Fibroblast of lung (primary cell): ENCODE measurements at regions not wholly inside any gene's neighbourhood (a gene's known extent, or its start where the extent isn't known, plus 50 kb on each side); places are given as distances from the start of the nearest gene placed in this dataset.

Experiments used
- DNase-seq, 2 donors: peaks; one replicate each; pipeline versions ENCODE4 v3.0.0 to v3.0.0-alpha.2; 2010; ENCODE audit warnings: low read depth in 2 of 2
- H2AFZ ChIP-seq: 2 replicates; pipeline ENCODE4 v1.5.1; 2012; ENCODE audit warnings: low read length, control low read depth, inconsistent platforms
- H3K27ac ChIP-seq: 2 replicates; pipeline ENCODE4 v1.5.1; 2011; ENCODE audit warnings: low read length, control low read depth; ENCODE audit not compliant: insufficient read depth
- H3K27me3 ChIP-seq: 2 replicates; pipeline ENCODE4 v1.5.1; 2011; ENCODE audit warnings: mild to moderate bottlenecking, low read length; ENCODE audit not compliant: control insufficient read depth, insufficient read depth
- H3K36me3 ChIP-seq: 2 replicates; pipeline ENCODE4 v1.5.1; 2011; ENCODE audit warnings: low read length; ENCODE audit not compliant: control insufficient read depth, insufficient read depth
- H3K4me1 ChIP-seq: 2 replicates; pipeline ENCODE4 v1.5.1; 2011; ENCODE audit warnings: low read length; ENCODE audit not compliant: control insufficient read depth, insufficient read depth; ENCODE audit errors: extremely low read depth
- H3K4me2 ChIP-seq: 2 replicates; pipeline ENCODE4 v1.5.1; 2011; ENCODE audit warnings: low read length, control low read depth; ENCODE audit not compliant: insufficient read depth; ENCODE audit errors: extremely low read depth
- H3K4me3 ChIP-seq, 4 experiments: fragments of 200-600 bp in 1 of 4; sonication (generic) in 1 of 4; replicated peaks in 1 of 4; 2 replicates each; pipeline ENCODE4 v1.5.1; 2011 to 2016; ENCODE audit warnings: low read length in 4 of 4, low read depth in 3 of 4, mild to moderate bottlenecking in 3 of 4, control low read depth in 2 of 4, inconsistent platforms in 1 of 4, mixed read lengths in 1 of 4; ENCODE audit not compliant: insufficient read depth in 1 of 4; ENCODE audit errors: control extremely low read depth in 1 of 4
- H3K79me2 ChIP-seq: 2 replicates; pipeline ENCODE4 v1.5.1; 2012; ENCODE audit warnings: mild to moderate bottlenecking, low read length, inconsistent platforms; ENCODE audit not compliant: control insufficient read depth, insufficient read depth
- H3K9ac ChIP-seq: 2 replicates; pipeline ENCODE4 v1.5.1; 2011; ENCODE audit warnings: mild to moderate bottlenecking, low read length, control low read depth; ENCODE audit not compliant: insufficient read depth
- H3K9me3 ChIP-seq: 2 replicates; pipeline ENCODE4 v1.5.1; 2012; ENCODE audit warnings: low read depth, low read length; ENCODE audit not compliant: control insufficient read depth, insufficient read depth
- H4K20me1 ChIP-seq: 2 replicates; pipeline ENCODE4 v1.5.1; 2011; ENCODE audit warnings: low read length; ENCODE audit not compliant: control insufficient read depth, insufficient read depth; ENCODE audit errors: extremely low read depth
- CTCF ChIP-seq, 2 donors: IDR thresholded peaks in 1 of 2; conservative IDR thresholded peaks in 1 of 2; 1 replicate in 1 of 2; 2 replicates in 1 of 2; pipeline ENCODE4 v1.5.1; 2011 to 2012; ENCODE audit warnings: low read length in 2 of 2, control low read depth in 1 of 2, inconsistent platforms in 1 of 2, low read depth in 1 of 2, mild to moderate bottlenecking in 1 of 2
- EZH2 ChIP-seq: IDR thresholded peaks from 2 replicates; pipeline ENCODE4 v1.5.1; 2012; ENCODE audit warnings: low read length, control low read depth, mild to moderate bottlenecking; ENCODE audit errors: missing control alignments

DNA sequence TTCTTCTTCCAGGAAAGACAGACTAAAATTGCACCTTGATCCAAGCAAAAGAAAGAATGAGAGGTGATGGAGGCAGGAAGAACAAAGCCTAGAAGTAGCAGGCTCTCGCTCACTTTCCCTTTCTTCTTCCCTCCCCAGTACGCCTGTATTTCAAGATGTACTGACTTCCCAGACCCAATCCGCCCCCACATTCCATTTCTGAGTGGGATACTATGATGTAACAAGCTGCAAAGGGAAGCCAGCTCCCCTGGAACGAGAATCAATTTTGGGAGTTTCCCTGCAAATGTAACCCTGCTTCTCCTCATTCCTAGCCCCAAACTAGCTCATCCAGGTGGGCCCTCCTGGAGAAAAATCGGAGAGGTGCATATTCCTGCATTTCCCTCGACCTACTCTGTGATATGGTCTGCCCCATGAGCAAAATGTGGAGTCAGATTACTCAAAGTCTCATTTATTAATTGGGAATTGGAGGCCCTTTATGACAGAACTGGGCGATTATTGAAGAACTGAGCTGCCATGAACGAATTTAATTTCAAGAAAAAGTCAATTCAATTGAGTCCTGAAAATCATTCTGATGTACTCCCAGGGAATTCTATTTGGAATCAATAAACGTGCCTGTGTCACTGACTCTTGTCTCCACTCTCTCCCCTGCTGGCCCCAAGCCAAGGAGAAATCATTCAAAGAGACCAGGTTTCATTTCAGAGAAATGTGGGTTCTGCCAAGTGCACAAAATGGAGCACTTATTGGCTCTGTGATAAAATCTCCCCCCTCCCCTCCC, 398.9 kb downstream of the SHISA9 start:
- TF ChIP-seq EZH2 (no peak), CTCF (conservative IDR thresholded peaks at IDR 0.05 in 1 of 2, IDR thresholded peaks at IDR 0.05 in 1 of 2; ENCODE audit: low read depth in 1 of 2, low read length in 2 of 2) (no peak)
- Histone ChIP-seq H3K9ac (no peak overlapping the region), H3K36me3 (no peaks in the 10 kb centered on the region)

GRCh38 chr16:13305019-13305755, 403.8 kb downstream of the SHISA9 start:
- TF ChIP-seq CTCF (conservative IDR thresholded peaks at IDR 0.05 in 1 of 2, IDR thresholded peaks at IDR 0.05 in 1 of 2; ENCODE audit: low read depth in 1 of 2, low read length in 2 of 2) (no peak), EZH2 (no peak)

More for the DNA sequence above, 398.9 kb downstream of the SHISA9 start:
- H4K20me1 ChIP-seq = no peaks in the 10 kb centered on the region
- DNase-seq = no peak
- H3K4me1 ChIP-seq = no peaks in the 10 kb centered on the region
- no peaks in the 10 kb centered on the region for H3K79me2 ChIP-seq
- no peaks in the 10 kb centered on the region for H3K9me3 ChIP-seq
- H3K4me3 ChIP-seq = no peak overlapping the region
- no peak overlapping the region for H3K27ac ChIP-seq
- no peak overlapping the region for H3K4me2 ChIP-seq
- H2AFZ ChIP-seq = no peak overlapping the region
- no peaks in the 10 kb centered on the region for H3K27me3 ChIP-seq

GRCh38 chr16:13306161-13306995, 405.0 kb downstream of the SHISA9 start:
- no peak overlapping the region for H3K27ac ChIP-seq

More at GRCh38 chr16:13305019-13305755, 403.8 kb downstream of the SHISA9 start:
- H3K27ac ChIP-seq = no peak overlapping the region
- no peaks in the 10 kb centered on the region for H3K79me2 ChIP-seq
- no peak overlapping the region for H3K4me2 ChIP-seq
- no peaks in the 10 kb centered on the region for H4K20me1 ChIP-seq
- DNase-seq = peak in 1 of 2 donors; percentile 6
- no peaks in the 10 kb centered on the region for H3K36me3 ChIP-seq
- no peaks in the 10 kb centered on the region for H3K9me3 ChIP-seq
- H3K4me1 ChIP-seq = no peaks in the 10 kb centered on the region
- no peak overlapping the region for H3K9ac ChIP-seq
- no peak overlapping the region for H3K4me3 ChIP-seq
- no peak overlapping the region for H2AFZ ChIP-seq
- H3K27me3 ChIP-seq = no peaks in the 10 kb centered on the region

More at GRCh38 chr16:13306161-13306995, 405.0 kb downstream of the SHISA9 start:
- H3K4me1 ChIP-seq = no peaks in the 10 kb centered on the region
- DNase-seq = peak in 1 of 2 donors; percentile 20
- no peak for TF ChIP-seq CTCF (conservative IDR thresholded peaks at IDR 0.05 in 1 of 2, IDR thresholded peaks at IDR 0.05 in 1 of 2; ENCODE audit: low read depth in 1 of 2, low read length in 2 of 2)
- H3K36me3 ChIP-seq = no peaks in the 10 kb centered on the region
- no peaks in the 10 kb centered on the region for H3K79me2 ChIP-seq
- no peaks in the 10 kb centered on the region for H4K20me1 ChIP-seq
- no peak overlapping the region for H3K4me3 ChIP-seq
- no peaks in the 10 kb centered on the region for H3K27me3 ChIP-seq
- H3K9ac ChIP-seq = no peak overlapping the region
- H2AFZ ChIP-seq = no peak overlapping the region
- no peak overlapping the region for H3K4me2 ChIP-seq
- no peaks in the 10 kb centered on the region for H3K9me3 ChIP-seq
